K562 (cell line): ENCODE measurements at regions not wholly inside any gene's neighbourhood (a gene's known extent, or its start where the extent isn't known, plus 50 kb on each side); places are given as distances from the start of the nearest gene placed in this dataset.

Experiments
- ATAC-seq: fragments of 200-7000 bp; cut with Tn5 transposase; 3 replicates; pipeline ENCODE4 v1.9.1; 2020; ENCODE audit warnings: moderate library complexity
- BruUV-seq: library from RNA; stranded (reverse); fragments of 400-500 nt; replicated peaks from 2 replicates; lab custom pipeline; 2021; lab: Mats Ljungman, UMichigan
- CTCF ChIA-PET: fragments of 300-600 bp; formaldehyde crosslinking; extraction: SDS; loops from one replicate; lab custom pipeline; 2021; ENCODE audit warnings: low intra/inter-chr PET ratio; lab: Yijun Ruan, JAX
- POLR2A ChIA-PET: fragments of 300-600, 350-650 bp; sonication (Branson Sonifier 250); formaldehyde crosslinking; extraction: SDS; loops from one replicate; lab custom pipeline; 2021; ENCODE audit warnings: antibody characterized with exemption, inconsistent platforms; lab: Yijun Ruan, JAX
- DNase-seq, 4 experiments: peaks; one replicate each; pipeline versions ENCODE4 v3.0.0 to v3.0.0-alpha.2; 2011 to 2018; ENCODE audit warnings: low spot score in 3 of 4, mixed read lengths in 3 of 4; ENCODE audit errors: extremely low read depth in 1 of 4
- FAIRE-seq: peaks from 2 replicates; lab custom pipeline; 2011; peaks lifted over from hg19 to GRCh38; lab: Jason Lieb, UNC
- H2AFZ ChIP-seq: 2 replicates; pipeline ENCODE4 v1.6.0; 2011; ENCODE audit warnings: low read depth, low read length, control low read depth, inconsistent platforms
- H3K27ac ChIP-seq: fragments of 200-600 bp; 3 replicates; pipeline ENCODE4 v1.8.0; 2011; ENCODE audit warnings: low read depth, mild to moderate bottlenecking, control low read depth, inconsistent platforms, low read length, moderate library complexity, mixed read lengths; ENCODE audit errors: extremely low read depth
- H3K27me3 ChIP-seq, 2 experiments: fragments of 300-600 bp in 1 of 2; 2 replicates in 1 of 2; 3 replicates in 1 of 2; pipeline versions ENCODE4 v1.6.0 to v1.8.0; 2011; ENCODE audit warnings: inconsistent platforms in 2 of 2, low read length in 2 of 2, mild to moderate bottlenecking in 1 of 2, mixed read lengths in 1 of 2, moderate library complexity in 1 of 2; ENCODE audit not compliant: control insufficient read depth in 2 of 2, insufficient read depth in 2 of 2
- H3K36me3 ChIP-seq: fragments of 300-600 bp; 3 replicates; pipeline ENCODE4 v1.8.0; 2011; ENCODE audit warnings: mild to moderate bottlenecking, low read length, inconsistent platforms; ENCODE audit not compliant: control insufficient read depth, insufficient read depth
- H3K4me1 ChIP-seq, 2 experiments: fragments of 200-600 bp in 1 of 2; replicated peaks in 1 of 2; 2 replicates in 1 of 2; 3 replicates in 1 of 2; pipeline versions ENCODE4 v1.5.1 to v1.8.0; 2011; ENCODE audit warnings: inconsistent platforms in 2 of 2, low read length in 2 of 2, mild to moderate bottlenecking in 1 of 2, mixed read lengths in 1 of 2, moderate library complexity in 1 of 2; ENCODE audit not compliant: control insufficient read depth in 2 of 2, insufficient read depth in 2 of 2
- H3K4me2 ChIP-seq: 2 replicates; pipeline ENCODE4 v1.6.1; 2011; ENCODE audit warnings: low read length, control low read depth, inconsistent platforms, mixed read lengths; ENCODE audit not compliant: insufficient read depth
- H3K4me3 ChIP-seq: fragments of 200-600 bp; sonication (generic), shearing (Covaris generic); 2 replicates; pipeline ENCODE4 v1.5.1; 2016; ENCODE audit warnings: control low read depth, inconsistent platforms
- H3K79me2 ChIP-seq: fragments of 200-600 bp; 3 replicates; pipeline ENCODE4 v1.8.0; 2011; ENCODE audit warnings: low read length, inconsistent platforms; ENCODE audit not compliant: control insufficient read depth, insufficient read depth
- H3K9ac ChIP-seq, 2 experiments: 2 replicates each; pipeline versions ENCODE4 v1.6.0 to v1.6.1; 2011; ENCODE audit warnings: low read depth in 2 of 2, low read length in 2 of 2, control low read depth in 1 of 2, inconsistent platforms in 1 of 2, mild to moderate bottlenecking in 1 of 2, mixed read lengths in 1 of 2; ENCODE audit not compliant: insufficient read depth in 1 of 2
- H3K9me1 ChIP-seq: one replicate; pipeline ENCODE4 v1.6.0; 2011; ENCODE audit warnings: inconsistent platforms, mild to moderate bottlenecking, low read length, moderate library complexity; ENCODE audit not compliant: control insufficient read depth, insufficient read depth
- H3K9me3 ChIP-seq: replicated peaks from 2 replicates; pipeline ENCODE4 v1.5.1; 2011; ENCODE audit warnings: low read depth, low read length, inconsistent platforms; ENCODE audit not compliant: control insufficient read depth, insufficient read depth
- H4K20me1 ChIP-seq: replicated peaks from 2 replicates; pipeline ENCODE4 v1.6.1; 2011; ENCODE audit warnings: low read length, inconsistent platforms, mixed read lengths; ENCODE audit not compliant: control insufficient read depth, insufficient read depth
- ASH1L ChIP-seq: fragments of 450-650 bp; IDR thresholded peaks from 2 replicates; pipeline ENCODE4 v1.6.1; 2018; ENCODE audit warnings: borderline replicate concordance, mild to moderate bottlenecking, low read depth; ENCODE audit not compliant: partially characterized antibody
- ELF4 ChIP-seq: fragments of 450-650 bp; formaldehyde crosslinking; IDR thresholded peaks from 2 replicates; pipeline ENCODE4 v1.4.0; 2022; ENCODE audit warnings: missing genetic modification characterization
- HNRNPH1 ChIP-seq: fragments of 200-400 bp; formaldehyde crosslinking; optimal IDR thresholded peaks from 2 replicates; pipeline ENCODE3; 2017; ENCODE audit warnings: low read depth, mild to moderate bottlenecking, low read length, moderate library complexity
- MAFF ChIP-seq: IDR thresholded peaks from 2 replicates; pipeline ENCODE4 v1.6.1; 2012; ENCODE audit warnings: low read length, improper control_type of control experiment
- RHOXF2B ChIP-seq: fragments of 250-450 bp; sonication (Bioruptor Pico); conservative IDR thresholded peaks from 2 replicates; pipeline ENCODE4 v1.5.1; 2021
- SAFB ChIP-seq: fragments of 200-400 bp; formaldehyde crosslinking; IDR thresholded peaks from 2 replicates; pipeline ENCODE4 v1.6.1; 2017; ENCODE audit warnings: low read depth, low read length, borderline replicate concordance
- SETDB1 ChIP-seq: IDR thresholded peaks from one replicate; pipeline ENCODE4 v1.6.1; 2012; ENCODE audit warnings: low read length, control low read depth, inconsistent platforms
- TCF7 ChIP-seq: sonication (generic); IDR thresholded peaks from 2 replicates; pipeline ENCODE4 v1.6.1; 2016; ENCODE audit warnings: antibody characterized with exemption, borderline replicate concordance
- ZNF165 ChIP-seq: fragments of 250-450 bp; sonication (Bioruptor Pico); IDR thresholded peaks from 2 replicates; pipeline ENCODE4 v1.4.0; 2020; ENCODE audit warnings: borderline replicate concordance
- WGBS: fragments of 100-300 bp; shearing (Covaris generic); methylation state at CpG from one replicate; pipeline ENCODE4 v1.1.6; 2016; ENCODE audit warnings: low coverage, mixed read lengths; ENCODE audit not compliant: insufficient coverage; ENCODE audit errors: missing lambda C conversion rate; 5-methylcytosine and 5-hydroxymethylcytosine counted together
- in situ Hi-C: fragments of 300-500 bp; cut with MboI; formaldehyde crosslinking; loops from 4 replicates; pipeline ENCODE4 v1.15.0; 2018; ENCODE audit warnings: inconsistent platforms, mixed read lengths
- intact Hi-C: fragments of 100-400 bp; cut with micrococcal nuclease; formaldehyde crosslinking; loops from 2 replicates; pipeline ENCODE4 v1.14.2; 2022
- TF ChIP-seq, protein P1 (sequence below), 2 experiments: fragments of 200-800 bp in 1 of 2; sonication (Bioruptor generic) in 1 of 2; sonication (generic) in 1 of 2; formaldehyde crosslinking in 1 of 2; IDR thresholded peaks in 1 of 2; conservative IDR thresholded peaks in 1 of 2; 2 replicates each; pipeline versions ENCODE4 v1.5.0 to v1.6.1; 2016 to 2020; ENCODE audit warnings: missing compliant biosample characterization in 1 of 2, missing genetic modification characterization in 1 of 2, missing genetic modification reagents in 1 of 2
- TF ChIP-seq, protein P2 (sequence below): fragments of 250-450 bp; sonication (Bioruptor Pico); IDR thresholded peaks from 2 replicates; pipeline ENCODE4 v1.8.0; 2022; ENCODE audit warnings: inconsistent platforms, mild to moderate bottlenecking, moderate library complexity, borderline replicate concordance
- TF ChIP-seq, protein P3 (sequence below): fragments of 450-650 bp; IDR thresholded peaks from 2 replicates; pipeline ENCODE4 v1.6.1; 2014; ENCODE audit warnings: low read depth, mild to moderate bottlenecking, moderate library complexity, borderline replicate concordance
- TF ChIP-seq, protein P4 (sequence below), 2 experiments: fragments of 450-650 bp in 1 of 2; sonication (generic) in 1 of 2; formaldehyde crosslinking in 1 of 2; IDR thresholded peaks in 1 of 2; conservative IDR thresholded peaks in 1 of 2; 2 replicates each; pipeline versions ENCODE4 v1.6.1 to v1.8.1; 2016 to 2023; ENCODE audit warnings: mild to moderate bottlenecking in 2 of 2, moderate library complexity in 2 of 2, inconsistent platforms in 1 of 2, missing genetic modification reagents in 1 of 2
- TF ChIP-seq, protein P5 (sequence below): fragments of 450-650 bp; formaldehyde crosslinking; conservative IDR thresholded peaks from 2 replicates; pipeline ENCODE4 v1.4.0; 2022; ENCODE audit warnings: mild to moderate bottlenecking, missing genetic modification characterization

DNA sequence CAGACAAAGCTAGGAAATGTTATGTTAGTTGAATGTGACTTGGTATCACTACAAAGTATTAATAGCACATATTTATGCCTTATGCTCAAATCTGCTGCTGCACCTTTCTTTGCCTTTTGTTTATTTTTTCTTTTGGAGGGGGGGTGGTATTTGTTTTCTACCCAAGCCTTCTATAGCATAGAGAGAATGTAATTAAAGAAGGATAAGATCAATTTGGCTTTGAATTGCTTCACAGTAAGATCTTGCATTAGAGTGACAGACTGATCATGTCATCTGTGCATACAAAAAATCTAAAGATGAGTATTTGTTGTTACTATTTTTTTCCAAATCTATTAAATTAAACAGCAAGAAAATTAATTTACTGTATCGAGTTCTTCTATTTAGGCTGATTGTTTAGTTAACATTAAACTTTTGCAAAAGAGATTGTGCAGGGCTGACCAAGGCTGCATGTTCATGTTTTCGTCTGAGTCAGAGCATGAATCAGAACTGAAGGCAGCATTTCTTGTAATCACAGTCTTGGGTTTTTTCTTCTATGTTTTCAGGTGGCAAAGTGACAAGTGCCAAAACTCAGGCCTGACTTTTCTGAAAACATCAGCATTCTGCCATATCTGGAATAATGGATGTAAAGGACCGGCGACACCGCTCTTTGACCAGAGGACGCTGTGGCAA, 1007.1 kb upstream of the WWC1 start:
- no peaks in the 10 kb centered on the region for H3K36me3 ChIP-seq
- intact Hi-C loops (no loop called here), in situ Hi-C loops (no loop called here)
- POLR2A ChIA-PET: no interaction called here
- H3K27me3 ChIP-seq: no peaks in the 10 kb centered on the region
- ATAC-seq: no peak
- CTCF ChIA-PET: no interaction called here
- no peak overlapping the region for H3K4me3 ChIP-seq
- no peak for FAIRE-seq
- H3K9me3 ChIP-seq: no peaks in the 10 kb centered on the region
- H3K27ac ChIP-seq: no peak overlapping the region
- no peaks in the 10 kb centered on the region for H3K9me1 ChIP-seq
- no peak for DNase-seq
- no TSS peak for BruUV-seq
- WGBS: 3% methylated on average over 6 of the region's 6 CpGs
- no peaks in the 10 kb centered on the region for H3K4me1 ChIP-seq
- H3K79me2 ChIP-seq: no peaks in the 10 kb centered on the region
- no peak overlapping the region for H3K4me2 ChIP-seq
- H3K9ac ChIP-seq: no peak overlapping the region
- H4K20me1 ChIP-seq: no peaks in the 10 kb centered on the region
- H2AFZ ChIP-seq: no peak overlapping the region
- TF ChIP-seq RHOXF2B (CRISPR knock-in tag) (no peak), TCF7 (no peak), SAFB (no peak), SETDB1 (no peak), HNRNPH1 (no peak), ASH1L (no peak), ZNF165 (CRISPR knock-in tag) (no peak), ELF4 (CRISPR knock-in tag) (no peak), MAFF (no peak)
- TF ChIP-seq, protein P1, sequence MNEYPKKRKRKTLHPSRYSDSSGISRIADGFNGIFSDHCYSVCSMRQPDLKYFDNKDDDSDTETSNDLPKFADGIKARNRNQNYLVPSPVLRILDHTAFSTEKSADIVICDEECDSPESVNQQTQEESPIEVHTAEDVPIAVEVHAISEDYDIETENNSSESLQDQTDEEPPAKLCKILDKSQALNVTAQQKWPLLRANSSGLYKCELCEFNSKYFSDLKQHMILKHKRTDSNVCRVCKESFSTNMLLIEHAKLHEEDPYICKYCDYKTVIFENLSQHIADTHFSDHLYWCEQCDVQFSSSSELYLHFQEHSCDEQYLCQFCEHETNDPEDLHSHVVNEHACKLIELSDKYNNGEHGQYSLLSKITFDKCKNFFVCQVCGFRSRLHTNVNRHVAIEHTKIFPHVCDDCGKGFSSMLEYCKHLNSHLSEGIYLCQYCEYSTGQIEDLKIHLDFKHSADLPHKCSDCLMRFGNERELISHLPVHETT (CRISPR knock-in tag; conservative IDR thresholded peaks at IDR 0.05 in 1 of 2, IDR thresholded peaks at IDR 0.05 in 1 of 2): no peak
- TF ChIP-seq, protein P2, sequence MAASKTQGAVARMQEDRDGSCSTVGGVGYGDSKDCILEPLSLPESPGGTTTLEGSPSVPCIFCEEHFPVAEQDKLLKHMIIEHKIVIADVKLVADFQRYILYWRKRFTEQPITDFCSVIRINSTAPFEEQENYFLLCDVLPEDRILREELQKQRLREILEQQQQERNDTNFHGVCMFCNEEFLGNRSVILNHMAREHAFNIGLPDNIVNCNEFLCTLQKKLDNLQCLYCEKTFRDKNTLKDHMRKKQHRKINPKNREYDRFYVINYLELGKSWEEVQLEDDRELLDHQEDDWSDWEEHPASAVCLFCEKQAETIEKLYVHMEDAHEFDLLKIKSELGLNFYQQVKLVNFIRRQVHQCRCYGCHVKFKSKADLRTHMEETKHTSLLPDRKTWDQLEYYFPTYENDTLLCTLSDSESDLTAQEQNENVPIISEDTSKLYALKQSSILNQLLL: no peak
- TF ChIP-seq, protein P3, sequence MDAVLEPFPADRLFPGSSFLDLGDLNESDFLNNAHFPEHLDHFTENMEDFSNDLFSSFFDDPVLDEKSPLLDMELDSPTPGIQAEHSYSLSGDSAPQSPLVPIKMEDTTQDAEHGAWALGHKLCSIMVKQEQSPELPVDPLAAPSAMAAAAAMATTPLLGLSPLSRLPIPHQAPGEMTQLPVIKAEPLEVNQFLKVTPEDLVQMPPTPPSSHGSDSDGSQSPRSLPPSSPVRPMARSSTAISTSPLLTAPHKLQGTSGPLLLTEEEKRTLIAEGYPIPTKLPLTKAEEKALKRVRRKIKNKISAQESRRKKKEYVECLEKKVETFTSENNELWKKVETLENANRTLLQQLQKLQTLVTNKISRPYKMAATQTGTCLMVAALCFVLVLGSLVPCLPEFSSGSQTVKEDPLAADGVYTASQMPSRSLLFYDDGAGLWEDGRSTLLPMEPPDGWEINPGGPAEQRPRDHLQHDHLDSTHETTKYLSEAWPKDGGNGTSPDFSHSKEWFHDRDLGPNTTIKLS: no peak
- TF ChIP-seq, protein P4, sequence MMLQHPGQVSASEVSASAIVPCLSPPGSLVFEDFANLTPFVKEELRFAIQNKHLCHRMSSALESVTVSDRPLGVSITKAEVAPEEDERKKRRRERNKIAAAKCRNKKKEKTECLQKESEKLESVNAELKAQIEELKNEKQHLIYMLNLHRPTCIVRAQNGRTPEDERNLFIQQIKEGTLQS (IDR thresholded peaks at IDR 0.05): no peak
- TF ChIP-seq, protein P4 (CRISPR knock-in tag; conservative IDR thresholded peaks at IDR 0.05): no peak
- TF ChIP-seq, protein P5, sequence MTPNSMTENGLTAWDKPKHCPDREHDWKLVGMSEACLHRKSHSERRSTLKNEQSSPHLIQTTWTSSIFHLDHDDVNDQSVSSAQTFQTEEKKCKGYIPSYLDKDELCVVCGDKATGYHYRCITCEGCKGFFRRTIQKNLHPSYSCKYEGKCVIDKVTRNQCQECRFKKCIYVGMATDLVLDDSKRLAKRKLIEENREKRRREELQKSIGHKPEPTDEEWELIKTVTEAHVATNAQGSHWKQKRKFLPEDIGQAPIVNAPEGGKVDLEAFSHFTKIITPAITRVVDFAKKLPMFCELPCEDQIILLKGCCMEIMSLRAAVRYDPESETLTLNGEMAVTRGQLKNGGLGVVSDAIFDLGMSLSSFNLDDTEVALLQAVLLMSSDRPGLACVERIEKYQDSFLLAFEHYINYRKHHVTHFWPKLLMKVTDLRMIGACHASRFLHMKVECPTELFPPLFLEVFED (CRISPR knock-in tag): no peak
